Neutrophil (primary cell): ENCODE measurements at regions not wholly inside any gene's neighbourhood (a gene's known extent, or its start where the extent isn't known, plus 50 kb on each side); places are given as distances from the start of the nearest gene placed in this dataset.

Experiments
- H3K27ac ChIP-seq: fragments of 200-600 bp; sonication (generic); 2 replicates; pipeline ENCODE4 v1.5.1; 2016; ENCODE audit warnings: mild to moderate bottlenecking, moderate library complexity
- H3K27me3 ChIP-seq: fragments of 200-600 bp; sonication (generic); 2 replicates; pipeline ENCODE4 v1.6.0; 2016; ENCODE audit warnings: mild to moderate bottlenecking
- H3K36me3 ChIP-seq: fragments of 200-600 bp; sonication (generic); 2 replicates; pipeline ENCODE4 v1.5.1; 2017
- H3K4me1 ChIP-seq, 2 experiments: fragments of 200-600 bp in 1 of 2; sonication (generic) in 1 of 2; 1 replicate in 1 of 2; 2 replicates in 1 of 2; pipeline versions ENCODE4 v1.5.1 to v1.6.1; 2013 to 2016; ENCODE audit warnings: low read depth in 1 of 2, low read length in 1 of 2, mild to moderate bottlenecking in 1 of 2, moderate library complexity in 1 of 2; ENCODE audit not compliant: control insufficient read depth in 1 of 2, insufficient read depth in 1 of 2
- H3K4me3 ChIP-seq, 2 experiments: fragments of 200-600 bp in 1 of 2; sonication (generic) in 1 of 2; 1 replicate in 1 of 2; 2 replicates in 1 of 2; pipeline ENCODE4 v1.5.1; 2013 to 2016; ENCODE audit warnings: low read depth in 1 of 2, low read length in 1 of 2, mild to moderate bottlenecking in 1 of 2, moderate library complexity in 1 of 2
- H3K9me3 ChIP-seq: fragments of 200-600 bp; sonication (generic); 2 replicates; pipeline ENCODE4 v1.5.1; 2016
- TF ChIP-seq, protein P1 (sequence below): fragments of 200-600 bp; sonication (generic); IDR thresholded peaks from 2 replicates; pipeline ENCODE4 v1.5.1; 2016; ENCODE audit warnings: antibody characterized with exemption

GRCh38 chr2:238994432-238994831 is 146.5 kb downstream of the TWIST2 start:
- Histone ChIP-seq H3K4me3 (no peak overlapping the region), H3K27ac (no peak overlapping the region), H3K4me1 (no peaks in the 10 kb centered on the region), H3K36me3 (no peaks in the 10 kb centered on the region), H3K9me3 (no peaks in the 10 kb centered on the region), H3K27me3 (peaks cover 7% of the 10 kb centered on the region)
- TF ChIP-seq, protein P1, sequence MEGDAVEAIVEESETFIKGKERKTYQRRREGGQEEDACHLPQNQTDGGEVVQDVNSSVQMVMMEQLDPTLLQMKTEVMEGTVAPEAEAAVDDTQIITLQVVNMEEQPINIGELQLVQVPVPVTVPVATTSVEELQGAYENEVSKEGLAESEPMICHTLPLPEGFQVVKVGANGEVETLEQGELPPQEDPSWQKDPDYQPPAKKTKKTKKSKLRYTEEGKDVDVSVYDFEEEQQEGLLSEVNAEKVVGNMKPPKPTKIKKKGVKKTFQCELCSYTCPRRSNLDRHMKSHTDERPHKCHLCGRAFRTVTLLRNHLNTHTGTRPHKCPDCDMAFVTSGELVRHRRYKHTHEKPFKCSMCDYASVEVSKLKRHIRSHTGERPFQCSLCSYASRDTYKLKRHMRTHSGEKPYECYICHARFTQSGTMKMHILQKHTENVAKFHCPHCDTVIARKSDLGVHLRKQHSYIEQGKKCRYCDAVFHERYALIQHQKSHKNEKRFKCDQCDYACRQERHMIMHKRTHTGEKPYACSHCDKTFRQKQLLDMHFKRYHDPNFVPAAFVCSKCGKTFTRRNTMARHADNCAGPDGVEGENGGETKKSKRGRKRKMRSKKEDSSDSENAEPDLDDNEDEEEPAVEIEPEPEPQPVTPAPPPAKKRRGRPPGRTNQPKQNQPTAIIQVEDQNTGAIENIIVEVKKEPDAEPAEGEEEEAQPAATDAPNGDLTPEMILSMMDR, result no peak

DNA sequence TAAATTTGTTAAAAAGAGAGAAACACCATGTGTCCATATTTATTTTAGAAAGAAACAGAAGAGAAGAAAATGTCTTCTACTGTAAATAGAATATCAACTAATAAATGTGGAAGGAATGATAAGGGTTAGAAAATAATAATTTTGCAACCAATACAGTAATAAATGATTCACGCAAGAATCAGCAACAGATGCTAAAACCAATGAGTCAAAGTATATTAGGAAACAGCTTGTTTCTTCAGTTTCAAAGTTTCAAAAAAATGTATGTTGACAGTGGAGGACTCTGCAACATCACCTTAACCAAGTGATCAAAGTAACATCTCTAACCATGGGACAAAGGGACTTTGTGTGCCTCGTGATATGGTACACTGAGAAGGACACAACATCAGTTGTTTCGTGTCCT is 147.0 kb downstream of the TWIST2 start:
- TF ChIP-seq, protein P1, result no peak
- H3K27ac ChIP-seq, result no peak overlapping the region
- H3K9me3 ChIP-seq, result no peaks in the 10 kb centered on the region
- H3K4me3 ChIP-seq, result no peak overlapping the region
- H3K27me3 ChIP-seq, result peaks cover 7% of the 10 kb centered on the region
- H3K36me3 ChIP-seq, result no peaks in the 10 kb centered on the region
- H3K4me1 ChIP-seq, result no peaks in the 10 kb centered on the region

- Histone ChIP-seq H3K27ac (no peak overlapping the region), H3K4me3 (no peak overlapping the region), H3K27me3 (peaks cover 7% of the 10 kb centered on the region), H3K36me3 (no peaks in the 10 kb centered on the region), H3K9me3 (no peaks in the 10 kb centered on the region), H3K4me1 (no peaks in the 10 kb centered on the region)
- TF ChIP-seq, protein P1, result no peak
Measured at GRCh38 chr2:238995634-238996033, 147.7 kb downstream of the TWIST2 start.

DNA sequence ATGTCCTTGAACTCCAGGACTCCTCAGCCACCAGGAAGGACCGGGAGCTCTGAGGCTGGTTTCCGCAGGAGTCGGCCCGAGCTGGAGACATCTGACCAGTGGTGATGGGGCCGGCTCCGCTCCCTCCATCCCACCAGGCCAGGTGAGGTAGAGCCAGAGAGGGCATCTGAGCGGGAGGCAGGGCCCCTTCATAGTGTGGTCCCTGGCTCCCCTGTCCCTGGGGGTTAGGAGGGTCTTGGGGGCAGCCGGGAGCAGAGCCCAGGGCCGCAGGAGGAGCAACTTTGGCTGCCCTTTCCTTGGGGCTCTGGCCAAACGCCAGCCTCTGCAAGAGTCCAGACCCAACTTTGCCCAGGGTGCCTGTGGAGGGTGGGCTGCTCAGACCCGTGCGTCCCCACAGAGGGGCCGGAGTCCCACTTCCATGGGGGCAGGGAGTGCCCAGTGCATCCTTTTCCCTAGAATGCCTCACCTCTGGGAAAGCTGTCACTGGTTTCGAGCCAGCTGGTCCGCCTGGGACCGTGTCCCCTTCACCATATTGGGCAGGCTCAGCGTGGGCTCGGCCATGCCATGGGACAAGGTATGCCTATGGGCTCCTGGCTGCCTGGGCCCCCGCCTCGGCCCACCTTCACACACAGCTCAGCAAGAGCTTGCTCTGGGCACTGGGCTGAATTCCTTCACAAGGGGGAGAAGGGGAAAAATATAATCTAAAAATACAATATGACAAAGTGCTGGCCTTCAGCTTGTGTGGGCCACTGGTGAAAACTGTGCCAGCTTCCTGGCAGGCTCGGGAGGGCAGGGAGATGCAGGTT is 148.6 kb downstream of the TWIST2 start:
- no peaks in the 10 kb centered on the region for H3K9me3 ChIP-seq
- no peak overlapping the region for H3K4me3 ChIP-seq
- TF ChIP-seq, protein P1, result no peak
- H3K27ac ChIP-seq, result no peak overlapping the region
- H3K36me3 ChIP-seq, result no peaks in the 10 kb centered on the region
- H3K27me3 ChIP-seq, result peaks cover 7% of the 10 kb centered on the region
- H3K4me1 ChIP-seq, result no peaks in the 10 kb centered on the region

GRCh38 chr2:238997137-238997390 is 149.2 kb downstream of the TWIST2 start:
- Histone ChIP-seq H3K36me3 (no peaks in the 10 kb centered on the region), H3K27me3 (peaks cover 1% of the 10 kb centered on the region), H3K9me3 (no peaks in the 10 kb centered on the region), H3K4me3 (no peak overlapping the region), H3K4me1 (no peaks in the 10 kb centered on the region), H3K27ac (no peak overlapping the region)
- TF ChIP-seq, protein P1, result no peak
